NT2/D1 (cell line): ENCODE measurements at regions not wholly inside any gene's neighbourhood (a gene's known extent, or its start where the extent isn't known, plus 50 kb on each side); places are given as distances from the start of the nearest gene placed in this dataset.

Experiments used
- SUZ12 ChIP-seq: IDR thresholded peaks from 2 replicates; pipeline ENCODE4 v1.6.1; 2011; ENCODE audit not compliant: insufficient read length, insufficient read depth; ENCODE audit errors: extremely low read depth
- YY1 ChIP-seq: IDR thresholded peaks from 2 replicates; pipeline ENCODE4 v1.6.1; 2011; ENCODE audit not compliant: insufficient read length, insufficient read depth

DNA sequence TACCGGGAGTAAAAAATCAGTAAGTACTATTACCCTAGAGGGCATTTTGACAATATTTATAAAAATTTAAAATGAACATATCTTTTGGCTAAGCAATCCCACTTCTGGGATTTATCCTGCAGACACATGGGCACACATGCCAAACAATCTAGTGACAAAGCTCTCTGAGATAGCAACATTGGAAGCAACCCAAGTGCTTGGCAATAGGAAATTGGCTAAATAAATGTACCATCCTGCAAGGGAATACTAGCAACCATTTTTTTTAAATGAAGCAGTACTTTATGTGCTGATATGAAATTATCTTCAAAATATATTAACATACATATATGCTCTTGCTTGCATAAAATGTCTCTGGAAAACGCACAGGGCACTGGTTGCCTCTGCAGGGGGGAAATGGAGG lies 133.8 kb downstream of the SNX5 start:
- TF ChIP-seq YY1 (no peak), SUZ12 (no peak)
